ENCODE measurements at regions not wholly inside any gene's neighbourhood (a gene's known extent, or its start where the extent isn't known, plus 50 kb on each side); places are given as distances from the start of the nearest gene placed in this dataset.

GRCh38 chr18:2201036-2201600 lies 370.2 kb downstream of the METTL4 start:
- H3K27ac Mint-ChIP-seq, result no peak overlapping the region
- H3K4me3 Mint-ChIP-seq, result no peak overlapping the region

GRCh38 chr18:2204736-2205135 lies 366.6 kb downstream of the METTL4 start:
- Mint-ChIP-seq H3K36me3 (ENCODE audit: insufficient read depth in 2 of 2) (no peaks in the 10 kb centered on the region), H3K4me3 (no peak overlapping the region), H3K9me3 (peaks cover 0 to 2% of the 10 kb centered on the region in 2 donors), H3K4me1 (ENCODE audit: low read depth) (no peaks in the 10 kb centered on the region), H3K27ac (no peak overlapping the region), H3K27me3 (ENCODE audit: low read depth) (peaks cover 10% of the 10 kb centered on the region)
- ATAC-seq (replicated peaks in 1 of 2), result no peak
- DNase-seq, result no peak

More at GRCh38 chr18:2201036-2201600, 370.2 kb downstream of the METTL4 start:
- ATAC-seq (replicated peaks in 1 of 2) (no peak), DNase-seq (no peak)
- peaks cover 0 to 2% of the 10 kb centered on the region in 2 donors for H3K9me3 Mint-ChIP-seq
- no peaks in the 10 kb centered on the region for H3K36me3 Mint-ChIP-seq (ENCODE audit: insufficient read depth in 2 of 2)
- peaks cover 10% of the 10 kb centered on the region for H3K27me3 Mint-ChIP-seq (ENCODE audit: low read depth)
- no peaks in the 10 kb centered on the region for H3K4me1 Mint-ChIP-seq (ENCODE audit: low read depth)

- Mint-ChIP-seq H3K27me3 (ENCODE audit: low read depth) (no peaks in the 10 kb centered on the region), H3K9me3 (no peaks in the 10 kb centered on the region)
Measured at GRCh38 chr18:2207294-2207693, 364.0 kb downstream of the METTL4 start.

GRCh38 chr18:2212598-2213205 lies 358.6 kb downstream of the METTL4 start:
- Mint-ChIP-seq H3K9me3 (peaks cover 0 to 4% of the 10 kb centered on the region in 2 donors), H3K27ac (no peak overlapping the region), H3K4me3 (no peak overlapping the region), H3K36me3 (ENCODE audit: insufficient read depth in 2 of 2) (peaks cover 0 to 2% of the 10 kb centered on the region in 2 donors), H3K4me1 (ENCODE audit: low read depth) (no peaks in the 10 kb centered on the region), H3K27me3 (ENCODE audit: low read depth) (peaks cover 7% of the 10 kb centered on the region)
- no peak for DNase-seq
- no peak for ATAC-seq (replicated peaks in 1 of 2)

More at GRCh38 chr18:2207294-2207693, 364.0 kb downstream of the METTL4 start:
- H3K36me3 Mint-ChIP-seq (ENCODE audit: insufficient read depth in 2 of 2), result no peaks in the 10 kb centered on the region
- H3K4me1 Mint-ChIP-seq (ENCODE audit: low read depth), result no peaks in the 10 kb centered on the region
- no peak for ATAC-seq (replicated peaks in 1 of 2)
- no peak overlapping the region for H3K27ac Mint-ChIP-seq
- H3K4me3 Mint-ChIP-seq, result no peak overlapping the region
- no peak for DNase-seq

GRCh38 chr18:2213905-2214304 lies 357.4 kb downstream of the METTL4 start:
- DNase-seq (no peak), ATAC-seq (replicated peaks in 1 of 2) (no peak)
- peak overlapping the region; percentile 54 for H3K27ac Mint-ChIP-seq
- H3K4me3 Mint-ChIP-seq, result no peak overlapping the region
- H3K4me1 Mint-ChIP-seq (ENCODE audit: low read depth), result no peaks in the 10 kb centered on the region
- H3K36me3 Mint-ChIP-seq (ENCODE audit: insufficient read depth in 2 of 2), result peaks cover 0 to 2% of the 10 kb centered on the region in 2 donors
- peaks cover 7% of the 10 kb centered on the region for H3K27me3 Mint-ChIP-seq (ENCODE audit: low read depth)
- peaks cover 0 to 4% of the 10 kb centered on the region in 2 donors for H3K9me3 Mint-ChIP-seq

GRCh38 chr18:2217356-2217755 lies 353.9 kb downstream of the METTL4 start:
- peak overlapping the region; percentile 13 for H3K27ac Mint-ChIP-seq
- ATAC-seq (replicated peaks in 1 of 2), result no peak
- peaks cover 0 to 4% of the 10 kb centered on the region in 2 donors for H3K9me3 Mint-ChIP-seq
- no peak for DNase-seq
- H3K27me3 Mint-ChIP-seq (ENCODE audit: low read depth), result peaks cover 7% of the 10 kb centered on the region
- H3K4me3 Mint-ChIP-seq, result no peak overlapping the region
- no peaks in the 10 kb centered on the region for H3K4me1 Mint-ChIP-seq (ENCODE audit: low read depth)
- H3K36me3 Mint-ChIP-seq (ENCODE audit: insufficient read depth in 2 of 2), result peaks cover 0 to 2% of the 10 kb centered on the region in 2 donors

GRCh38 chr18:2218101-2218500 lies 353.2 kb downstream of the METTL4 start:
- Mint-ChIP-seq H3K27ac (no peak overlapping the region), H3K9me3 (peaks cover 0 to 2% of the 10 kb centered on the region in 2 donors), H3K36me3 (ENCODE audit: insufficient read depth in 2 of 2) (no peaks in the 10 kb centered on the region), H3K4me1 (ENCODE audit: low read depth) (no peaks in the 10 kb centered on the region), H3K4me3 (no peak overlapping the region), H3K27me3 (ENCODE audit: low read depth) (peaks cover 7% of the 10 kb centered on the region)
- DNase-seq (no peak), ATAC-seq (replicated peaks in 1 of 2) (no peak)

GRCh38 chr18:2219706-2220105 lies 351.6 kb downstream of the METTL4 start:
- H3K4me3 Mint-ChIP-seq, result no peak overlapping the region
- no peak overlapping the region for H3K27ac Mint-ChIP-seq
- H3K36me3 Mint-ChIP-seq (ENCODE audit: insufficient read depth in 2 of 2), result no peaks in the 10 kb centered on the region
- DNase-seq (no peak), ATAC-seq (replicated peaks in 1 of 2) (no peak)
- H3K4me1 Mint-ChIP-seq (ENCODE audit: low read depth), result no peaks in the 10 kb centered on the region
- H3K9me3 Mint-ChIP-seq, result no peaks in the 10 kb centered on the region
- H3K27me3 Mint-ChIP-seq (ENCODE audit: low read depth), result peaks cover 7% of the 10 kb centered on the region

GRCh38 chr18:2222270-2223185 lies 348.8 kb downstream of the METTL4 start:
- Mint-ChIP-seq H3K36me3 (ENCODE audit: insufficient read depth in 2 of 2) (no peaks in the 10 kb centered on the region), H3K27me3 (ENCODE audit: low read depth) (no peaks in the 10 kb centered on the region), H3K4me3 (no peak overlapping the region), H3K9me3 (no peaks in the 10 kb centered on the region), H3K4me1 (ENCODE audit: low read depth) (no peaks in the 10 kb centered on the region), H3K27ac (no peak overlapping the region)
- ATAC-seq (replicated peaks in 1 of 2) (no peak), DNase-seq (no peak)

- Mint-ChIP-seq H3K4me3 (no peak overlapping the region), H3K27me3 (ENCODE audit: low read depth) (no peaks in the 10 kb centered on the region), H3K36me3 (ENCODE audit: insufficient read depth in 2 of 2) (no peaks in the 10 kb centered on the region), H3K4me1 (ENCODE audit: low read depth) (no peaks in the 10 kb centered on the region), H3K27ac (no peak overlapping the region), H3K9me3 (no peaks in the 10 kb centered on the region)
- DNase-seq (no peak), ATAC-seq (replicated peaks in 1 of 2) (no peak)
Measured at GRCh38 chr18:2223449-2223848, 347.9 kb downstream of the METTL4 start.

GRCh38 chr18:2223849-2224248 lies 347.5 kb downstream of the METTL4 start:
- H3K27me3 Mint-ChIP-seq (ENCODE audit: low read depth), result no peaks in the 10 kb centered on the region
- DNase-seq (peak in 1 of 2 donors; percentile 4), ATAC-seq (replicated peaks in 1 of 2) (no peak)
- H3K4me3 Mint-ChIP-seq, result no peak overlapping the region
- no peaks in the 10 kb centered on the region for H3K4me1 Mint-ChIP-seq (ENCODE audit: low read depth)
- no peaks in the 10 kb centered on the region for H3K9me3 Mint-ChIP-seq
- H3K27ac Mint-ChIP-seq, result no peak overlapping the region
- H3K36me3 Mint-ChIP-seq (ENCODE audit: insufficient read depth in 2 of 2), result no peaks in the 10 kb centered on the region

GRCh38 chr18:2236232-2236631 lies 335.1 kb downstream of the METTL4 start:
- H3K27me3 Mint-ChIP-seq (ENCODE audit: low read depth), result peaks cover 23% of the 10 kb centered on the region
- H3K27ac Mint-ChIP-seq, result no peak overlapping the region
- DNase-seq (no peak), ATAC-seq (replicated peaks in 1 of 2) (peak in 1 of 2 donors; percentile 44)
- H3K4me1 Mint-ChIP-seq (ENCODE audit: low read depth), result no peaks in the 10 kb centered on the region
- H3K9me3 Mint-ChIP-seq, result no peaks in the 10 kb centered on the region
- no peak overlapping the region for H3K4me3 Mint-ChIP-seq
- no peaks in the 10 kb centered on the region for H3K36me3 Mint-ChIP-seq (ENCODE audit: insufficient read depth in 2 of 2)

GRCh38 chr18:2237706-2238105 lies 333.6 kb downstream of the METTL4 start:
- Mint-ChIP-seq H3K4me3 (no peak overlapping the region), H3K27me3 (ENCODE audit: low read depth) (peaks cover 23% of the 10 kb centered on the region), H3K4me1 (ENCODE audit: low read depth) (no peaks in the 10 kb centered on the region), H3K36me3 (ENCODE audit: insufficient read depth in 2 of 2) (no peaks in the 10 kb centered on the region), H3K9me3 (no peaks in the 10 kb centered on the region), H3K27ac (no peak overlapping the region)
- no peak for ATAC-seq (replicated peaks in 1 of 2)
- DNase-seq, result no peak
